ENCODE measurements at regions not wholly inside any gene's neighbourhood (a gene's known extent, or its start where the extent isn't known, plus 50 kb on each side); places are given as distances from the start of the nearest gene placed in this dataset.
"Not testable (repeated sequence)": the region's sequence is repeated elsewhere in the genome, so short reads cannot be mapped to it uniquely, and the experiment has no call there.

- H3K27me3 ChIP-seq (ENCODE audit: control insufficient read depth in 4 of 4, insufficient read depth in 4 of 4, low read length in 3 of 4): no peaks in the 10 kb centered on the region
- no peak overlapping the region for H3K9ac ChIP-seq (ENCODE audit: low read depth in 1 of 2, low read length in 2 of 2)
- no peaks in the 10 kb centered on the region for H3K9me3 ChIP-seq (ENCODE audit: control insufficient read depth in 4 of 4, low read length in 3 of 4)
- TF ChIP-seq GABPA (IDR thresholded peaks at IDR 0.05 in 1 of 2, conservative IDR thresholded peaks at IDR 0.05 in 1 of 2): no peak
- TF ChIP-seq ZBTB33 (IDR thresholded peaks at IDR 0.05): no peak
- no peak for TF ChIP-seq NR2F2 (IDR thresholded peaks at IDR 0.05)
- no peak for TF ChIP-seq YY1 (IDR thresholded peaks at IDR 0.05)
- TF ChIP-seq RXRA (IDR thresholded peaks at IDR 0.05): no peak
- TF ChIP-seq JUND (IDR thresholded peaks at IDR 0.05): no peak
- no peak for TF ChIP-seq HNF4G (IDR thresholded peaks at IDR 0.05)
- DNase-seq (ENCODE audit: low spot score): no peak
- H3K4me1 ChIP-seq (ENCODE audit: control insufficient read depth in 4 of 4, insufficient read depth in 4 of 4, low read length in 3 of 4): no peaks in the 10 kb centered on the region
- H3K36me3 ChIP-seq (ENCODE audit: control insufficient read depth in 4 of 4, insufficient read depth in 3 of 4, low read depth in 1 of 4, low read length in 3 of 4): no peaks in the 10 kb centered on the region
- H3K27ac ChIP-seq (ENCODE audit: low read depth in 1 of 2, low read length in 2 of 2): no peak overlapping the region
- 90% methylated on average over 1 of the region's 1 CpG for WGBS
- no peak overlapping the region for H3K4me3 ChIP-seq (ENCODE audit: low read depth in 1 of 3, low read length in 3 of 3)
Measured at GRCh38 chr1:96597218-96597617, 124.4 kb upstream of the PTBP2 start.

GRCh38 chr1:96598416-96599168 lies 123.0 kb upstream of the PTBP2 start:
- no peak for DNase-seq (ENCODE audit: low spot score)
- Histone ChIP-seq H3K36me3 (ENCODE audit: control insufficient read depth in 4 of 4, insufficient read depth in 3 of 4, low read depth in 1 of 4, low read length in 3 of 4) (no peaks in the 10 kb centered on the region), H3K4me3 (ENCODE audit: low read depth in 1 of 3, low read length in 3 of 3) (no peak overlapping the region), H3K27me3 (ENCODE audit: control insufficient read depth in 4 of 4, insufficient read depth in 4 of 4, low read length in 3 of 4) (no peaks in the 10 kb centered on the region), H3K9ac (ENCODE audit: low read depth in 1 of 2, low read length in 2 of 2) (no peak overlapping the region), H3K9me3 (ENCODE audit: control insufficient read depth in 4 of 4, low read length in 3 of 4) (no peaks in the 10 kb centered on the region), H3K4me1 (ENCODE audit: control insufficient read depth in 4 of 4, insufficient read depth in 4 of 4, low read length in 3 of 4) (no peaks in the 10 kb centered on the region), H3K27ac (ENCODE audit: low read depth in 1 of 2, low read length in 2 of 2) (no peak overlapping the region)
- 72% methylated on average over 4 of the region's 4 CpGs for WGBS
- no peak for TF ChIP-seq RXRA (IDR thresholded peaks at IDR 0.05)
- no peak for TF ChIP-seq RAD21 (IDR thresholded peaks at IDR 0.05)

GRCh38 chr1:96604620-96605019 lies 117.0 kb upstream of the PTBP2 start:
- not testable (repeated sequence) for H3K36me3 ChIP-seq (ENCODE audit: control insufficient read depth in 4 of 4, insufficient read depth in 3 of 4, low read depth in 1 of 4, low read length in 3 of 4); H3K27ac ChIP-seq (ENCODE audit: low read depth in 1 of 2, low read length in 2 of 2); H3K4me1 ChIP-seq (ENCODE audit: control insufficient read depth in 4 of 4, insufficient read depth in 4 of 4, low read length in 3 of 4); DNase-seq (ENCODE audit: low spot score); H3K9ac ChIP-seq (ENCODE audit: low read depth in 1 of 2, low read length in 2 of 2); H3K9me3 ChIP-seq (ENCODE audit: control insufficient read depth in 4 of 4, low read length in 3 of 4); H3K4me3 ChIP-seq (ENCODE audit: low read depth in 1 of 3, low read length in 3 of 3); H3K27me3 ChIP-seq (ENCODE audit: control insufficient read depth in 4 of 4, insufficient read depth in 4 of 4, low read length in 3 of 4)
- WGBS: 89% methylated on average over 16 of the region's 16 CpGs

GRCh38 chr1:96617375-96617774 lies 104.2 kb upstream of the PTBP2 start:
- H3K4me3 ChIP-seq (ENCODE audit: low read depth in 1 of 3, low read length in 3 of 3); H3K9me3 ChIP-seq (ENCODE audit: control insufficient read depth in 4 of 4, low read length in 3 of 4); H3K9ac ChIP-seq (ENCODE audit: low read depth in 1 of 2, low read length in 2 of 2); DNase-seq (ENCODE audit: low spot score); H3K27me3 ChIP-seq (ENCODE audit: control insufficient read depth in 4 of 4, insufficient read depth in 4 of 4, low read length in 3 of 4); H3K36me3 ChIP-seq (ENCODE audit: control insufficient read depth in 4 of 4, insufficient read depth in 3 of 4, low read depth in 1 of 4, low read length in 3 of 4); H3K4me1 ChIP-seq (ENCODE audit: control insufficient read depth in 4 of 4, insufficient read depth in 4 of 4, low read length in 3 of 4); H3K27ac ChIP-seq (ENCODE audit: low read depth in 1 of 2, low read length in 2 of 2): not testable (repeated sequence)
- 82% methylated on average over 5 of the region's 5 CpGs for WGBS

Data from liver (tissue), 7 donors.